ENCODE measurements at regions not wholly inside any gene's neighbourhood (a gene's known extent, or its start where the extent isn't known, plus 50 kb on each side); places are given as distances from the start of the nearest gene placed in this dataset.

DNA sequence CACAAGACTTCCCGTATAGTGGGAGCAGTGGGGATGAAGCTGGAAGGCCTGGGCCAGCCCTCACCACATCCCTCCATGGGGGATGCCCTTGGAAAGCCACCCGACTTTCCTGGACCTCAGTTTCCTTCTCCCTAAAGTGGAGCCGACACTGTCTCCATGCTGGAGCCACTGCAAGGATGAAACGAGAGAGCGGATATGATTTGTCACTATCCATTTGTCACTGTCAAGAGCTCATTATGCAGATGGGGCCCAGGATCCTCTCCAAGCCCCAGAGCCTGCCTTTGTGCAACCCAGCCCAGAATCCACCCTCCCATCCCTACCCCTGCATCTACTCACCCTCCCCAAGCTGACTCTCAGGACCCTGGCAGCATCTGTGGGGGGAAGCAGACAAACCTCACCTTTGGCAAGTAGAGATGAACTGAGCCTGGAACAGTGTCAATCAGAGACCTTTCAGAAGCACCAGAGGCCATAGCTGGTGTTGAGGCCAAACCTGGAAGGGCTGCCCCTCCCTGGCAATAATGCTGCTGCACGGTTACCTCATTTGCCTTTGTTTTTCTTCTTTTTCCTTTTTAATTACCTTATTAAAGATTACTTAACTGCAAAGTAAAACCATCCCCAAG is 287.7 kb upstream of the RTL1 start:
- no peak for DNase-seq (ENCODE audit: low read depth)

DNA sequence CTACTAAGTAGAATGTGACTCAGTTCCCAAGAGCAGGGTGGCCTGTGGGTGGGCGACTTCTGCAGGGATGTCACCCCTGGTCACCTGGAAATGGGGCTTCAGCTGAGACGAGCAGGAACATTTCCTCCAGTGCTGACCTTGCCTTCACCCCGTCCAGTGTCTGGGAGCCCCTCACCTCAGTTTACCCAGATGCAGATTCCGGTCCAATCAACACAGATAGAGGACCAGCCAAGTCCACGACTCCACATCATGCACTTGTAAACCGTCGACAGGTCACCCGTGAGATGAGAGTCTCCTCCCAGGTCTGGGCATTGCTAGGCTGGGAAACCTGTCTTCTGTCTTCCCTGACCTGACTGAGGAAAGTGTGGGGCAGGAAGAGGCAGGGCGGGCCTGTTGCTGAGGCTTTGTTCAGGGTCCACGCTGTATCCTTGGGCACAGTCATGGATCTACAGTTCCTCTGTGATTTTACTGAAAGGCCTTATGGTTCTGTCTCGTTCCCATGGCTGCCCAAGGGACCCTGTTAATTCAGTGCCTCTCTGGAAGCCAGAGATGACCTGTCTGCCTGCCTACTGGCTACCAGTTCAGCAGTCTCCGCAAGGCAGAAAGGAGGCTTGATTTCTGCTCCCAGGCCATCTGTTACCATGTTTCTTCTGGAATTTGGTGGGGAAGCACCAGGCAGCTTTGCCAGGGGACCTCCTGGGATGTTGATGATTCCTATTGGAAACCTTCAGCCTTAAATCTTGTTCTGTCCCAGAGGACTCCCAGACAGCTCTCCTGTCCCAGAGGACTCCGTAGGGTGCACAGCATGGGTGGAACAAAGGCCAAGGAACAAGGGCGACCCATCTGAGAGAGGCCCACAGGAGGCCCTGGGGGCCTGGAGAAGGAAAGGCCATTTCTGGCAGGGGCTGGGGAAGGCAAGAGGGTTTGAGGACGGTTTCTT is 288.5 kb upstream of the RTL1 start:
- DNase-seq (ENCODE audit: low read depth): no peak

DNA sequence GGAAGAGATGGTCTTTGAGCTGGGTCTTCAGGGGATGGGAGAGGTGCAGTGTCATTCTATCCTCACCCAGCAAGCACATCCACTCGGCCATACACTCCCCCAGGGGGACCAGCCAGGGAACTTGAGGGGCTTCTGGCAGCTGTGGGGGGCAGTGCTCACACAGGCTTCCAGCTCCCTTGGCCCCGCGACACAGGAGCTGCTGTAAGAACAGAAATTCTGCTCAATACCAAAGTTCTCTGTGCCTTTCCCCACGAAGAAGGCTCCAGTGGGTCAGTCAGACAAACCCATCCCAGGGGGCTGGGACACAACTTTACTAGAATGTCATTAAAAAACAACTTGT is 289.1 kb upstream of the RTL1 start:
- no peak for DNase-seq (ENCODE audit: low read depth)

DNA sequence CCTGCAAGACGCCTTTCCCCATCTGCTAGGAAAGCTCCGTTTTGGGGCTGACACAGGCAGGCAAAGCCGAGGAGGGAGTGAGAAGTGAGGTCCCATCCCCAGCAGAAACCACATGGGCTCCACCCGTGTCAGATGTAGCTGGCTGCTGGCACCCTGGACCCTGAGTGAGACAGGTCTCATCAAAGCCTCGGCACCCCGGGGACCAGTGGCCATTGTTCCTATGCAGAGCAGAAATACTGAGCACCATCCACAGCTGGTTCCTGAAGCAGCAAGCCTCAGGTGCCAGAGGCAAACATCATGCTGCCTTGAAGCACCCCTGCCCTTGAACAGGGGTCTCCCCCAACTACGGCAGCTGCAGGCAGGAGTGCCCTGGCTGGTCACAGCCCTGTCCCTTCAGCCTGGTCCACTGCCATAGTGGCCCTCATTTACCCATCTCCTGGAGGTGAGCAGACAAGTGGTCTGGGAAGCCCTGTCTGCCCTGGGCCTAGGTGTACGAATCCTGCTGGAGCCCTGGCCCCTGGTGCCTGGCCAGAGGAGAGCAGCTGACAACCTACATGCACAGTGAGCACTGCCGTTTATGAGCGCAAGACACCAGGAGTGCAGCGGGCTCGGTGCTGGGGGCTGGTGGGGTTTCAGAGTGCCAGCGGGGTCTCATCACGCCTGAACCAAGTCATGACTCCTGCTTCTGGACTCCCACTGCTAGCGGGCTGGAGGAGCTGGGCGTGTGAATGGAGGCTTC is 289.8 kb upstream of the RTL1 start:
- DNase-seq (ENCODE audit: low read depth): no peak

DNA sequence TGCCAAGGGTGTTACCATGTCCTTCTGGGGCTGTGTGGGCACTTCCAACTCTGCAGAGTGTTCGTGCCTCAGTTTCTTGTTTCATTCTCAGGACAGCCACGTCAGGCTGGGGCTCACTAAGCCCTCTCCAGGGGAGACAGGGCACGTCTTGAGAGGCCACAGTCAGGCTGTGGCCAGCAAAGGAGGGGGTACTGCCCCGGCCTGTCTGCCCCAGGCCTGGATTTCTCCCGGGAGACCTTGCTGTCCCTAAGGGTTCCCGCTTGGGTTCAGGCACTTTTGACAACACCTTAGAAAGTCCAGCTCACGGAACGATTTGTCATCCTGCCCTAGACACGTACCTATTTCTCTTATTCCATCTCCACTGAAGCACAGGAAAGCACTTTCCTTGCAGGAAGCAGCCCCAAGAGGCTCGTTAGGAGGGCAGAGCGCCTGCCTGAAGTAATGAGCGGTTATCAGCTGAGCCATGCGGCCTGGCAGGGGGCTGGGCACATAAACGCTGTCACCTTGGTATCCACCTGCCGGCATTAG is 290.4 kb upstream of the RTL1 start:
- no peak for DNase-seq (ENCODE audit: low read depth)

DNA sequence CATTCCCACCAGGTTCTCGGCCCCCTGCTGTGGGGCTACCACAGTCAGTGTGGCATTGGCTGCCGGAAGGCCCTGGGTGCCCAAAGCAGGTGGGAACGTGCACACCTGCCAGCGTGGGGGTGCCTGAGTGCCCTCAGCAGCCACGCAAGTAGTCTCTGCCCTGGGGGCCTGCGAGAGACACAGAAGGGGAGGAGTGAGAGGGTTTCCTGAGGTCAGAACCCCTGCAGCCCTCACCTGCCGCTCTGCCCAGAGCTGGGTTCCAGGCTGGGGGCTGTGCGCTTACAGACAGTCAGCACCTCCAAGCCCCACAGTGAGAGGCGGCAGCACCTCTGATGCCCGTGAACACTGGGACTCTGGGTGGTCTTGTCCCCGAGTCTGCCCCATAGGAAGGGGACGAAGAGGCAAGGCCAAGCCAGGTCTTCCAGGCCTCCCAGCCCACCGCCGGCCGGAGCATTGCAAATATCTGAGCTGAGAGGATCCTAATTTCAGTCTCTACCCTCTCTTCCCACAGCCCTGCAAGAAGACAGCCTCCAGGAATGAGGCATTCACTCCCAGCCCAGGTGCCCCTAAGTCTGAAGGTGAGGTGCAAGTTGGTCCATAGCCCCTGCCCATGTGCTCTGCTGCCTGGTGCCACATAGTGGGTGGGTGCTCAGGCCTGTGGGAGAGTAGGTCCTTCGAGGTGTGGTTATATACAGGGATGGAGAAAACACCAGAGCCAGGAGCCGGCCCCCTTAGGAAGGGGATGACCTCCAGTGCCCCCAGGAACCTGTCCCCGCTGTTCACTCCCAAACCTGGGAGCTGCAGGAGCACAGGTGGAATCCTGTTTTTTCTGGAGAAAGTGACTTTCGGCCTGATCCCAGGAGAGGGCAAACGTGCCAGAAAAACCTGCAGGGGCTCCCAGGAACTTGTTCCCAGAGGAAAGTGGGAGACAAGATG is 291.1 kb upstream of the RTL1 start:
- no peak for DNase-seq (ENCODE audit: low read depth)

DNA sequence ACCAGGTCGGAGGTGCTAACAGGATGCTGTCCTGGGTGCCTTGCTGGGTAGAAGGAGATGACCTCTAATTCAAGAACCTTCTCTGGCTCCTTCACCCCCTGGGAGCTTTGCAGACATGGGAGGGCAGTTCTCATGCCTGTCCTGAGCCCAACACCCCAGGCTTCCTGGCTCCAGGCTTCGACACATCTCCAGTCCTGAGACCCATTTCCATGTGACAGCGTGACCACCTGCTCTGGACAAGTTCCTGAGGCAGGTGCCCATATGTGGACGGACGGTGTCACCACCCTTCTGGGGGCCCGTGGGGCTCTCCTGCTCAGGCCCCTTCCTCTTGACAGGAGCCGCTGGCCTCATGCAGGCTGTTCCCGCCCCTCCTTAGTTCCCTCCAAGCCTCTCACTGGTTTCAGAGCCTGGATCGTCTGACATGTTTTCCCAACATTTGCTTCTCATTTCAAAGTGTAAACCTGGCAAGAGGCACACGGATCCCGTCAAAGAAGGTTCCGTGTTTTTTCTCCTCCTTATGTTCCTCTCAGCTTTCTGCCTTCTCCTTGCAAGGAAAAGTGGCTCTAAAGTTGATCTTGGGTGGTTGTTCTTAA is 291.9 kb upstream of the RTL1 start:
- no peak for DNase-seq (ENCODE audit: low read depth)

DNA sequence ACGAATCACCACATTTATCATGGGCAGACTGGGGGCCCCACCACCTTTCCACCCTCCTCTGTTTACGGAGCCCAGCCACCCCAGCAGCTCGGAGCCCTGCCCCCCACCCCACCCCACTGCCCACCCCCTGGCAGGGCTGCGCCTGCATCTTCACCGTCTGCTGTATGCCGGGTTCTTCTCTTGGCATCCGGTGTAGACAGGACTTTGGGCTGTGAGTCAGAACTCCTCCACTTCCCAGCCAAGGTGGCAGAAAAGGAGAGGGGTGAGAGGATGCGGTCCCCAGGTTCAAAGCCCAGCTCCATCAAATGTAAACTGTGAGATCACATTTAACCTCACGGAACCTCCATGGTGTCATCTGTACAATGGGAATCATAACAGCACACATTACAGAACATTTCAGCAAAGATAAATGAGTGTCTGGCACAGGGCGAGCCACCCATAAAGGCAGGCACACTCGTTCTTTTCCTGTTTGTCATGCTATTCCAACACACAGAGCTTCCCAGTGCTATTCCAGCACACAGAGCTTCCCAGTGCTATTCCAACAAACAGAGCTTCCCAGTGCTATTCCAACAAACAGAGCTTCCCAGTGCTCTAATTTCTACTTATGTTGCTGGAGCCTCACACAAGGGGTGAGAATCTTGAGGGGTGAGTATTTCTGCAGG is 292.7 kb upstream of the RTL1 start:
- no peak for DNase-seq (ENCODE audit: low read depth)

DNA sequence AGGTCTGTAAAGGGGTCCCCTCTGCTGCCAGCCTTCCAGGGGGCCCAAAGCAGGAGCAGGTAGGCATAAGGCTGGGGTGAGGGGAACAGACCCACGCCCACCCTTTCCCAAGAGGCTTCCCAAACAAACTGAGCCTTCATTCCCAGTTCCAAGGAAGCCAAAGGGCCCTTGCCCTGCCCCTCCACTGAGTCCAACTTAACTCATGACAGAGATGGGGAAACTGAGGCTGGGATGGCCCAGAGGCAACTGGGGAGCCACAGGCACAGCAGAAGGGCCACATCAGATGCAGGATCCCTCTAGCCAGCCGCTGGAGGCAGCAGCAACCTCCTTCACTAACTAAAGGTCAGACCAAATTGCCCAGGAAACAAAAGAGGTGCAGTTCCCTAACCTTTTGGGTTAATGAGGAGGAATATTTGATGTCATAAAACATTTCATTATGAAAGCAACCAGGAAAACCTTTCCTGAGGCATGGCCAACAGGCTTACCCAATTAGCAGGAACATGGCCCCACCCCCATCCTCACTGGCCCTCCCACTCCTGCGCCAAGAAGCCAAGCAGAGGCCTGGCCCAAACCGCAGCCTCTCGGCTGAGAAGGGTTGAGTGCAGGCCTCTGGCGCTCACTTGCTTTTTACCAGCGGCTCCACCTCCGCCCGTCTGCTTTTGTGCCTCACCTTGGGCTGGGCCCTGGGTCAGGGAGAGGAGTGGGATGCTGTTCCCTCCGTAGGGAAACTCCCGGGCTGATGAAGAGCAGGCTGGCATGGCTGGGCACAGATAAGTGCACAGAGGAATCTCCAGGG is 293.5 kb upstream of the RTL1 start:
- DNase-seq (ENCODE audit: low read depth): no peak

DNA sequence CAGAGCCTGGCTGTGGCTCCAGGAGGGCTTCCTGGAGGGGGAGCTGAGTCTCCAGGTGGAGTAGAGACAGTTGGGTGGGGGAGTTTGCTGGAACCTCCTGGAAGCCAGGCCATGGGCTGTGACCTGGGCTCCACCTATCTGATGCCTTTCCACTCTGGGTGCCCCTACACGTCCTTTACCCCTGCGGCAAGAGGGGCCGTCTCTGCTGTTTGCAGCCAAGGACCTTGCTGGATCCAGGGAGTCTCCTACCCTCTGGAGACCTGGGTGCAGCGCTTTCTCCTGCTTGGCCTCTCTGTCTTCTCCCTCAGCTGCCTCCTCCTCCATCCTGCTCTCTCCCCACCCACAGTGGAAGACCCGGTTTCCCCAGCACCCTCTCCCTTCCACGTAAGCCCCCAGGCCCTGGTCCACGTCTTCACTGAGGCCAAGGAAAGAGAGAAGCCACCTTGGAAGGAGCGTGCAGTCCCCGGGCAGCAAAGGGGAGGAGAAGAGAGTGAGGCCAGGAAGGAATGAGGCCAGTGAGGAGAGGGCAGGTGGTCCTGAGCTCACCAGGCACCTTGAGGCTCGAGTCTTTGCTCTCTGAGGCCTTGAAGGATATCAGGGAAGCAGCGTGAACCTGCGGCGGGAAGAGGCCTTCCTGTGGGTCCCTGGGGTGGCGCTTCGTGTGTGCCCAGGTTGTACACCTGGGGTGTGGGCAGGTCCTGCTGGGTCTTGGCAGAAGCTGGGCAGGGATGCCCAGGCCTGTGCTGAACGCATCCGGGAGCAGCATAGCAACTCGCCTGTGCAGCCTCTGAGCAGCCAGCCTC is 294.3 kb upstream of the RTL1 start:
- no peak for DNase-seq (ENCODE audit: low read depth)

DNA sequence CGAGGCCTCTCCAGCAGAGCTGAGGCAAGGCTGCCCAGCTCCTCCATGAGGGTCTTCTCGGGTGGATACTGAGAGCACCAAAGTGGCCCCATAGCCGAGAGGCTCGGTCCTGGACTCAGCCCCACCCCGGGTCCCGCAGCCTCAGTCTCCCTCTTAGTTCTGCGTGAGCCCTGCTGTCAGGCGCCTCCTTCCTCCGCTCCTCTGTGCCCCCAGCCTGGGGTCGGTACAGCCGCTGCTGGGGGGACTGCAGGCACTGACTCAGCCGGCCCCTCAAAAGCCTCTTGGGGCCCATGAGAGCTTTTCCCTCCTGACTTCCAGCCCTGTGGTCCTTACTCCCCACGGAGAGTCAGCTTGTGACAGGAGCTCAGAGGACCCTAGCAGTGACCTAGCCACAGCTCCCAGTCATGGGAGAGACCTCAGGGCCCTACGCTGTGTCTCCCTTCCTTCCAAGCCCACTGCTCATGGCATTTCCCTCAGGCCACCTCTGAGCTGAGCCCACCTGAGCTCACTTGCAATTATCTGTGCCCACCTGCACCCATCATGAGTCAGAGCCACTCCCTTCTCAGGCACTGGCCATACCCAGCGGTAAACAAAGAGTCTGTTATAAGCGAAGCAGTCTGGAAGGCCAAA is 295.0 kb upstream of the RTL1 start:
- DNase-seq (ENCODE audit: low read depth): no peak

DNA sequence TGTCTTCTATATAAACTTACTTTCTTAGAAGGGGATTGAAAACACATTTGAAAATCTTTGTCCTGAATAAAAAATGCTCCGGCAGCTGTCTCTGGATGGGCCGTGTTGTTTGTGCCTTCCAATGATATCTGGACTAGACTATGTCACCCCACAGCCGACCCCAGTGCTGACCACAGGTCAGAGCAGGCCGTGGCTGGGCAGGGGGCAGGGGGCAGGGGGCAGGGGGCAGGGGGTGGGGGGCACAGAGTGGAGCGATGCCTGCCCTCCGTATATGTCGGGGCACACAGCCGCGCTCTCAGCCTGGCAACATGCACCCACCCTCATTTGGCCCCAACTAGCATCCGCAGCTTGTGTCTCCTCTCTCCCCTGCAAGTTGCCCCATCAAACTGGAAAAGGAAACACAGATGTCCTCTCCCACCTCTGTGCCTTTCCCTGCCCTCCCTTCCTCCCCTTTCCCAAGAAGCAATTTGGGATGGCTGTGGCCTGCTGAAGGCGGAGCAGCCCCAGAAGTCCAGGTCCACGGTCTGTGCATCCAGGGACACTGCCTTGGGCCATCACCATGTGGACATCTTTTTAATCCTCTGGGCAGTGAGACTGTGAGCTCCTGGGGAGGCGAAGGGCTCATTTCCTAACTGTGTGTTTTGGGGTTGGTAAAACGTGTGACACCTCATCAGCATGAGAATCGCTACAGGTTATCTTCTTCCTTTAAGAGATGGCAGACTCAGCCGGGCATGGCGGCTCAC is 295.7 kb upstream of the RTL1 start:
- DNase-seq (ENCODE audit: low read depth): no peak

DNA sequence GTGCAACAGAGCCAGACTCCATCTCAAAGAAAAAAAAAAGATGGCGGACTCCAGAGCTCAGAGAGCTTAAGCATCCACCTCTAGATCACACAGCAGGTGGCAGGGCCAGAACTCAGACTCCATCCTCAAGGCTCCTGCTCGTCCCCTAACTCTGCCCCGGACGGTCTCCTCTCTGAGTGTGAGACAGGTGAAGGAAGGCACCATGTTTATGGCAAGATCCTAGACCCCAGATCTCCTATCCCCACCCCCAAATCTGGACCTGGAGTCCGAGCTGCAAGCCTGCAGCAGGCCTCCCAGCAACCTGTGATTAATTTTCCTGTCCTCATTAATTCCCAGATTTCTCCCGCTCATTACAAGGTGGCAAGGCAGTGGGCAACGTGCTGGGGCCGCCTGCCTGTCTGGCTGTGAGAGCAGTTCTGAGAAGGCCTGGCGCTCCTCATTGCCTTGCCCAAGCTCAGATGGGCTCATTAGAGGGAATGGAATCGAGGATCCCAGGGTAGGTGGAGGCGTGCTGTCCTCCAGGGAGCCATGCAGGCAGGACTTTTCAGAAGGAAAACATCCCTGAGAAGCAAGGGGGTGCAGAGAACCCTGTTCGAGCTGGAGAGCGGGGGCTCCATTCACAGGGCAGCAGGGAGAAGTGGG is 296.6 kb upstream of the RTL1 start:
- DNase-seq (ENCODE audit: low read depth): no peak

DNA sequence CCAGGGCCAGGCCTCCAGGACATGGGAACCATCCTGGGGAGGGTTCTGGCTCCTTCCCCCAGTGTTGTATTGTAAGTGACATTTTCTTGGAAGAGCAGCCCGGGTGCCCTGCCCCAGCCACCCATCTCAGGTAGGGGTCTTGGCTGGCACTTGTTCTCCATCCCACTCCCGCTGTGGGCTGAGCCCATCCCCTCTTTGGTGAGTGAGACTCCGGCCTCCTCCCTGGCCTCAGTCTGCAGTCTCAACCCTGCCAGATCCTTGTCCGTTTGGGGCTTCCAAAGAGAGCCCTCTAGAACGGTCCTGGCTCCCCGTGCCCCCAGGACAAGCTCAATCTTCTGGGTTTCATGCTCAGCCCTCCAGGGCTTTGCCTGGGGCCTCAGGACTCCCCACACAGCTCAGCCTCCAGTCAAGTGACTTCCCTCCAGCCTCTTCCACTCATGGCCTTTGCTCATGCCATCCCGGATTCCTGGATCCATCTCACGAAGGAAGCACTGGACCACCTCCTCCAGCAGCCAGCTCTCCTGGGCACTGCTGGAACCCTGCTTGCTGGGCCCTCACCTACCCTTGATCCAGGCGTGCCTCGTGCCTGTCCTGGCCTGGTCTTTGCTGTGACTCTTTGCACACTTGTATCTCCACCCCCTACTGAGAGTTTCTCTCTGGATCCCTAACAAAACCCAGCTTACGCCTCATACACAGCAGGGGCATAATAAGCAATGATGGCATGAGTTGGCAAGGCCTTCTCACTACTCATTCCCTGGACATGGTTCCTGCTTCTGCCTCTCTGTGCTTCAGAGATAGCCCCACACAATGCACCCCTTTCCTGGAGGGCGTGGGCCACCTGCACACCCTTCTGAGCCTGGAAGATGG is 297.4 kb upstream of the RTL1 start:
- no peak for DNase-seq (ENCODE audit: low read depth)

DNA sequence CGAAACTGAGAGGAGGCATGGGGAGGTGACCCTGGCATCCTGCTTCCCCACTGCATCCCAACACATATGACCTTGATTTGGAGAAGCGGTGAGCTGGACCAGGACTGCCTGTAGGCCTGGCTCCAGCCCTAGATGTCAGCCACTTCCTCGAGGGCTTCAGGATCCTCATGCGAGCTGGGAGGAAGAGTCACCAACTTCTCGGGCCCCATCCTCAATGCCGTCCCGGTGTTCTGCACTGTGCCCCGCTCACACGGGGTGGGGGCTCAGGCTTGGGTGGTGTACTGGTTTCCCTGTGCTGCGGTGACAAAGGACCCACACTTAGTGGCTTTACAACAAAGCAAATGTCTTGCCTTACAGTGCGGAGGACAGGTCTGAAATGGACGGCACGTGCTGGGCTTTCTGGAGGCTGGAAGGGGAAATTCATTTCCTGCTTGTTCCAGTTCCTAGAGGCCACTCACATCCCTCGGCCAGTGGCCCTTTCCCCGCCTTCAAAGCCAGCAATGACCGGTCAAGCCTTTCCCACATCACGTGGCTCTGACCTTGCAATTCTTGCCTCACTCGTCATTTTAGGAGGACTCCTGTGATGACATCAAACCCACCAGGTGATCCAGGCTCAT is 298.1 kb upstream of the RTL1 start:
- DNase-seq (ENCODE audit: low read depth): no peak

All from forelimb muscle (tissue), 1 donor.